GM21447 (cell line): ENCODE measurements at regions not wholly inside any gene's neighbourhood (a gene's known extent, or its start where the extent isn't known, plus 50 kb on each side); places are given as distances from the start of the nearest gene placed in this dataset.
"Not testable (repeated sequence)": the region's sequence is repeated elsewhere in the genome, so short reads cannot be mapped to it uniquely, and the experiment has no call there.

Source experiments
- ATAC-seq: cut with Tn5 transposase; IDR thresholded peaks from one replicate; pipeline ENCODE4 v1.9.1; 2021; ENCODE audit not compliant: unreplicated experiment

GRCh38 chr15:88965097-88965496 is 51.9 kb upstream of the MFGE8 start:
- ATAC-seq, result not testable (repeated sequence)

GRCh38 chr15:88970232-88970631 is 57.1 kb upstream of the MFGE8 start:
- ATAC-seq, result no peak

- ATAC-seq, result no peak
Observed at GRCh38 chr15:88974392-88974791, 61.2 kb upstream of the MFGE8 start.

- ATAC-seq, result no peak
Observed at GRCh38 chr15:88975891-88976290, 62.7 kb upstream of the MFGE8 start.

GRCh38 chr15:88976656-88977055 is 63.5 kb upstream of the MFGE8 start:
- ATAC-seq, result no peak

GRCh38 chr15:88979674-88980073 is 66.5 kb upstream of the MFGE8 start:
- no peak for ATAC-seq

GRCh38 chr15:88980498-88980897 is 67.3 kb upstream of the MFGE8 start:
- ATAC-seq, result no peak

- no peak for ATAC-seq
Observed at GRCh38 chr15:88981244-88982215, 68.4 kb upstream of the MFGE8 start.

GRCh38 chr15:88982304-88982945 is 69.2 kb upstream of the MFGE8 start:
- peak; percentile 97 for ATAC-seq

- no peak for ATAC-seq
Observed at GRCh38 chr15:88982946-88983342, 69.8 kb upstream of the MFGE8 start.

GRCh38 chr15:88983861-88984429 is 70.8 kb upstream of the MFGE8 start:
- no peak for ATAC-seq

GRCh38 chr15:88985547-88986393 is 72.6 kb upstream of the MFGE8 start:
- ATAC-seq, result no peak

- no peak for ATAC-seq
Observed at GRCh38 chr15:88986949-88987590, 73.9 kb upstream of the MFGE8 start.

- no peak for ATAC-seq
Observed at GRCh38 chr15:88987591-88987933, 74.4 kb upstream of the MFGE8 start.

GRCh38 chr15:88987934-88988671 is 74.9 kb upstream of the MFGE8 start:
- no peak for ATAC-seq

GRCh38 chr15:88989578-88989977 is 76.4 kb upstream of the MFGE8 start:
- no peak for ATAC-seq

GRCh38 chr15:88990185-88990679 is 77.1 kb upstream of the MFGE8 start:
- ATAC-seq, result no peak

GRCh38 chr15:88992216-88992615 is 79.0 kb upstream of the MFGE8 start:
- ATAC-seq, result no peak

- ATAC-seq, result no peak
Observed at GRCh38 chr15:88992912-88993376, 79.8 kb upstream of the MFGE8 start.

GRCh38 chr15:88993662-88994061 is 80.5 kb upstream of the MFGE8 start:
- ATAC-seq, result no peak
